ENCODE measurements at regions not wholly inside any gene's neighbourhood (a gene's known extent, or its start where the extent isn't known, plus 50 kb on each side); places are given as distances from the start of the nearest gene placed in this dataset.

- no peak overlapping the region for H3K4me3 ChIP-seq (ENCODE audit: control insufficient read depth, low read depth, low read length)
- DNase-seq (ENCODE audit: low read depth): no peak
- no peak for TF ChIP-seq CTCF (conservative IDR thresholded peaks at IDR 0.05; ENCODE audit: control insufficient read depth, insufficient read depth, low read depth, low read length)
Observed at GRCh38 chr12:82225871-82226270, 132.3 kb downstream of the CCDC59 start.

DNA sequence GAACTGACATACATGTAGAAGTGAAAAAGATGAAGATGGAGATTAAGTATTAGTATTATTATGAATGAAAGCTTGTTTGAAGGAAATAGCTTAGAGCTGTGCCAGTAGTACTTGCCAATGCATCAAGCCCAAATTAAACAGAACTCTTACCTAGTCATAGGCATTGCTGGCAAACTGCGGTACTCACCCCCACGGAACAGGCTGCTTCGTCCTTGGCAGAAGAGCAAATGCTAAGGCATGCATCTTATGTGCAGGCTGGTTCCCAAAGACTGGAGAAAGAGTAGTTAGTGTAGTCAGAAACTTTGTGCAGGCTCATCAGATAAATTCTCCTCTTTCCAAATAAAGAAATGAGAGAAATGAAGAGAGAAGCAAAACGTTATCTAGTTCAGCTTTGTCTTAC, 134.8 kb downstream of the CCDC59 start:
- no peak overlapping the region for H3K4me3 ChIP-seq (ENCODE audit: control insufficient read depth, low read depth, low read length)
- no peak for TF ChIP-seq CTCF (conservative IDR thresholded peaks at IDR 0.05; ENCODE audit: control insufficient read depth, insufficient read depth, low read depth, low read length)
- no peak for DNase-seq (ENCODE audit: low read depth)

DNA sequence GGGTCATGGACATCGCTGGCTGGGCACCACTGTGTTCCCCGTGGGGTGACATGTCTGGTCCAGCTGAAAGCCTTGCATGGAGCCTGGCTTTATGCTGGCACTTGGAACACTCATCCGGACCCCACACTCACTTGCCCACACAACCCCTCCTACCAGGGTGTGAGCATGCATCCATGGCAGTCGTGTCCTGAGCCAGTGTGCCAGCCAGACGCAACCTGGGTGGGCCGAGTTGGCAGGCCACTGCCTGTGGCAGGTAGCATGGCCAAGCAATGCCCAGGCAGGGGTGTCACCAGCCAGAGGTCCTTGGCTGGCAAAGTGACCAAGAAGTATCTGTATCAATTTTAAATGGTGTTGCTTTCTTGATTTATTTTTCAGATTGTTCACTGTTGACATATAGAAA, 141.7 kb downstream of the CCDC59 start:
- DNase-seq (ENCODE audit: low read depth): no peak
- H3K4me3 ChIP-seq (ENCODE audit: control insufficient read depth, low read depth, low read length): no peak overlapping the region
- no peak for TF ChIP-seq CTCF (conservative IDR thresholded peaks at IDR 0.05; ENCODE audit: control insufficient read depth, insufficient read depth, low read depth, low read length)

DNA sequence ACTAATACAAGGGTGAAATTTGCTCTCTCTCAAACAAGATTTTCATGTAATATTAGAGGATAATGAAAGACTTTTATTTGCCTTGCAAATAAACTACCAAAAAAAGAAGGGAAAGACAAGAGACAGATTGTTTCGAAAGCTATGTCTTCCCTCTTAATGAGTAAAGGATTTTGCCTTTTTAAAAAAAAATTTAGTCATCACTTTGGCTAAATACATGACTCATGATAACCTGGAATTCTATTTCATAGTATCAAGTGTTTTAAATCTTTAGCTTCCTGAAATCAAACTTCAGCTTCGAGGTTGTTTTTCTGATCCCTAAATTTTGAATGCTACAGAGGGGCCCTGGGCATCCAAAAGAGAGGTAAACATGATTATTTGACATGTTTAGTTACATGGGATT, 144.4 kb downstream of the CCDC59 start:
- no peak overlapping the region for H3K4me3 ChIP-seq (ENCODE audit: control insufficient read depth, low read depth, low read length)
- no peak for TF ChIP-seq CTCF (conservative IDR thresholded peaks at IDR 0.05; ENCODE audit: control insufficient read depth, insufficient read depth, low read depth, low read length)
- DNase-seq (ENCODE audit: low read depth): no peak

- no peak for DNase-seq (ENCODE audit: low read depth)
- no peak overlapping the region for H3K4me3 ChIP-seq (ENCODE audit: control insufficient read depth, low read depth, low read length)
- no peak for TF ChIP-seq CTCF (conservative IDR thresholded peaks at IDR 0.05; ENCODE audit: control insufficient read depth, insufficient read depth, low read depth, low read length)
Observed at GRCh38 chr12:82210882-82211281, 147.3 kb downstream of the CCDC59 start.

DNA sequence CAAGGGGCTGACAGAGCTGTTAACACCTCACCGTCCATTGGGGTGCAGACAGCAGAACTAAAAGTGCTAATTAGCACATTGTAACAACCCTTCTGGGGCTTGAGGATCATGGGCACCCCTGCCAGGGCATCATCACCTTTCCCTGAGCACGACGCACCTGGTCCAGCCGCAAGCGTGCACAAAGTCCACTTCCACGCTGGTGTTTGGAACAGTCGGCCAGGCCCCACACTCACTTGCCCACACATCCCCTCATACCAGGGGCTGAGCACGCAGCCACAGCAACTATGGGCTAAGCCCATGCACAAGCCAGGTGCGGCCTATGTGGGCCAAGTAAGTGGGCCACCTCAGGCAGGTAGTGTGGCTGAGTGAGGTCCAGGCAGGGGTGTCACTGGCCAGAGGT, 148.7 kb downstream of the CCDC59 start:
- no peak overlapping the region for H3K4me3 ChIP-seq (ENCODE audit: control insufficient read depth, low read depth, low read length)
- TF ChIP-seq CTCF (conservative IDR thresholded peaks at IDR 0.05; ENCODE audit: control insufficient read depth, insufficient read depth, low read depth, low read length): no peak
- DNase-seq (ENCODE audit: low read depth): no peak

DNA sequence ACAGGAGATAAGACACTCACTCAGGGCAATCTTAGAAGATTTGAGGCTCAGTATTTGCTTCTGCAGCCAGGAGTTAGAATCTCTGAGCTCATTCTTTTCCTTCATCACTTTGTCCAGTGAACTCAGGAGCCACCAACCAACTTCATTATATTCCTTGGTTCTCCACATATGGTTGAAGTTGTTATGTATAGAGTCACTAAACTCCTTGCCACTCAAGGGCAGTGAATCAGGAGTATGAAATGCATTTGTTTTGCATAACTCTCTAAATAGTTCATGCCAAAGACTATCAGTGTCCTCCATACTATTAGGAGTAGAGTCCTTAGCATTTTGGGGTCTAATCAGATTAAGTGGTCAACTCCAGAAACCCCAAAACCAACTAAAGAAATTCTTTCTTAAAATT, 150.6 kb downstream of the CCDC59 start:
- no peak overlapping the region for H3K4me3 ChIP-seq (ENCODE audit: control insufficient read depth, low read depth, low read length)
- TF ChIP-seq CTCF (conservative IDR thresholded peaks at IDR 0.05; ENCODE audit: control insufficient read depth, insufficient read depth, low read depth, low read length): no peak
- no peak for DNase-seq (ENCODE audit: low read depth)
